ENCODE measurements at regions not wholly inside any gene's neighbourhood (a gene's known extent, or its start where the extent isn't known, plus 50 kb on each side); places are given as distances from the start of the nearest gene placed in this dataset.

DNA sequence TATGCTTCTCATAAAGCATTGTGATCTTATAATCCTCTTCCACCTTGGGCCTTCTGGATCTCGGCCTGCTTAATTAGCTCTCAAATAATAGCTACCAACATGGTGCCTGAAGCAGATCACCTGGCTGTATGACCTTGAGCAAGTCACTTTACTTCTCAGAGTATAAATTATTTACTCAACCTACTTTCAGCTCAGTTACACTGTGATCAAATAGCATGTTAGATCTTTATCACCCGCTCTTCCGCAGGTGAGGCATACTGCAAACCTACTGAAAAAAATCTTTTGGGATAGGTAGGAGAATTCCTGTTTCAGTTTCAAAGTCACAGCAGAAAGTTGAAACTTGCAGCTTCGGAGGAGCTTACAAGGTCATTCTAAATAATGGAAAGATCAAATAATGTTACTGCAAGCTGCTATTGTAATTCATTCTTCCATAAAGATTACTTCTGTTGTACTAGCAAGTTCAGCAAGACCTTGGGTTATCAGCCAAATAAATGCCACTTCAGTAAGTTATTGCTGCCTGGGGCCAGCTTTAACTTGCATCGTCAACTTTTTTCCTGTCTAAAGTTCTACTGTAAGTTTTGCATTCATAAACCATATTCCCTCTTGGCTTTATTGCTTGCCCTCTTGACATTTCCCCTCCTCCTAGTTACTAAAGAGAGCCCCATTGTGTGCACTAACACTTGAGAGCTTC, 268.4 kb upstream of the ATP11B start:
- DNase-seq = no peak

DNA sequence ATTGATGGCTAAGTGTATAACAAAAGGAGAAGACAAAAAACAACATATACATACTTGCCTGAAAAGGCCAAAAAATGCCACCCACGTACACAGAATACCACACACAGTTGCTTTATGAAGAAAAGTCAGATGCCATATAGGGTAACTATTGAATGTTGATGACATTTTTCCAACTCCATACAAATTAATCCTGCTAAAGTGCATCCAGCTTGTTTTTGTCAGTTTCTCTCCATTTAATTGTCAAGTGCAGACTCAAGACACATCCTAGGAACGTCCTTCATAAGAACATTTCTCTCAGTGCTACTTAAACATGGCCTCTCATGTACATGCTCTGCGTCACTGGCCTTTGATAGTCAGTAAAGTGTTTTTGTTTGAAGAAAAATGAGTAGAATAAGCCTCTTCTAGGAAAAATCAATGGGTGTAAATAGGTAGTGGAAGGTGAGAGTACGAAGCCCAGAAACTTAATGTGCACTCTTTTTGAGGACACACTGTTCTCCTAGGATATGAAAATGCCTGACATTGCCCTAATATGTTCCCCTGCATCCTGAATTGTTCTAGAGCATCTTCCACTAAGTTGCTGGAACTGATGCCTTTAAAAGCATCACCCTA, 267.4 kb upstream of the ATP11B start:
- DNase-seq = no peak

DNA sequence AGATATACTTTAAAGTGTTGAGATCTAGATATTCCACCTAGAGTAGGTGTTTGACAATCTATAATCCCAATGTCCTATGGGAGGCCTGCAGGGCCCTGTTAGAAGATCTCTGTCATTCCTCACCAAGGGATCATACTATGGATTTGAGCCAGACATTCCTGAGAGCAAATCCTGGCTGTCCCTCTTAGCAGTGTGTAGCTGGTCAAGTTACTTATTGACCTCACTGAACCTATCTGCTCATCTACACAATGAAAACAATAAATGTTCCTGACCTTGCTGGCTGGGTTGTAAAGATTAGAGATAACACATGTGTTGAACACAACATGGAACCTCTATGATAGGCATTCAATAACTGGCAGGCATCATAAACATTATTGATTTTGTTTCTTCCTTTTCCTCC, 265.6 kb upstream of the ATP11B start:
- no peak for DNase-seq

DNA sequence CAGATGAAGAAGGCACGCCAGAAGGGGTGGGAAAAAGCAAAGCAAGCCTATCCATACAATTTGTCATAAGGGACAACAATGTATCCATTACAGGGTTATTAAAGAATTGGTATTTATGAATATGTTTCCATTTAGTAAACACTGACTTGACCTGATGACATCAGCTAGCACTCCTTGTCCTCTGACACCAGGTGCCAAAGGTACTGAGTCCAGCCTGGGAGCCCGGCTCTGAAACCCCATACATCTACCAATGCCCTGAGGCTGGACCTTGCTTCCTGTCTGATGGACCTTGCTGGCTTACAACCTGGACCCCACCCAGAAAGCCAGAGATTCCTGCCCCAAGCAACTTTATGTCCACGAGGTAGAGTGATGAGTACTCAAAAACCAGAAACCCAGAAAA, 263.0 kb upstream of the ATP11B start:
- no peak for DNase-seq

DNA sequence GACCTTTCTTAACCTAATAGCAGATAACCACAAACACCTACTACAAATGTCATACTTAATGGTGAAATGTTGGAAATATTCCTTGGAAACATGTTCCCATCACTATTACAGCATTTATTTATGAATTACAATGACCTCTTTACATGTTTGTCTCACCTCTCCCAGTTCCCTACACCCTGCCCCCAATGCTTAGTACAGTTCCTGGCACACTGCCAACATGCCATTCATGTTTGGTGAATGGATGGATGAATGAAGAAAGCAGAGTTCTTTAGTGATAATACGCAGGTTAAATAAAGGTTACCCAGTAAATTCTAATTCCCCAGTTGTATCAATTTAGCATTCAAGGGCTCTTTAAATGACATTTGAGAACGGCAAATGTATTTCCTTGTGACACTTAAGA, 259.9 kb upstream of the ATP11B start:
- peak; percentile 60 for DNase-seq

DNA sequence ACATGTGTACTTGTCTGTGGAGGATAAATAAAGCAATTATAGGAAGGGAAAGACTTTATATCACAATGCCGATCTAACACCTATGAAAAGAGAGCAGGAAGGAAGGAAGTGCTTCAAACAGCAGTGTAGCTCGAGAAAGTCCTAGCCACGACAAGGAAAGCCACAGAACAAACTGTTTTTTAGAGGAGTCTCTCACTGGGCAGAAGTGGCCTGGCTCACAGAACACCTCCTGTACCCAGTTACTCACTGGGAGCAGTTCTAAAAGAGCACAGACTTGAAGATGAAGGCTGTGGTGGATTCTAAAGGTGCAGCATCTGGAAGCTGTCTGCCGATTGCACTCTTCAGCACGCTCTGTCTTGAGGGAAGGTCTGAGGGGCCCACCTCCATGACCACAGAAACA, 248.8 kb upstream of the ATP11B start:
- DNase-seq = no peak

DNA sequence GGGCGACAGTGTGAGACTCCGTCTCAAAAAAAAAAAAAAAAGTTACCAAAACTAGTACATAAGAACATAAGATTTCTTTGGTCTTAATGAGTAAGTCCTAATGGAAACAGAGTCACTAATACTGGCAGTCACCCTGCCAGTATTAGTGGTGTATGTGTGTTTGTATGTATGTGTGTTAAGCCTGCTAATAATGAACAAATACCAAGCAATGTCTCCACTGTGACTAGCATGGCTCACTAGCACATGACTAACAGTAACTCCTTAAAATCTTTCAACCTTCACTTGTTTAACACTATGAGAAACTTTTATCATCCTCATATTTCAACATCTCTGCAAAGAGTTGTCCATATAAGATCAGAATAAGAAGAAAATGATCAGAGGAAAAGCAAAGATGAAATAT, 231.0 kb upstream of the ATP11B start:
- no peak for DNase-seq

DNA sequence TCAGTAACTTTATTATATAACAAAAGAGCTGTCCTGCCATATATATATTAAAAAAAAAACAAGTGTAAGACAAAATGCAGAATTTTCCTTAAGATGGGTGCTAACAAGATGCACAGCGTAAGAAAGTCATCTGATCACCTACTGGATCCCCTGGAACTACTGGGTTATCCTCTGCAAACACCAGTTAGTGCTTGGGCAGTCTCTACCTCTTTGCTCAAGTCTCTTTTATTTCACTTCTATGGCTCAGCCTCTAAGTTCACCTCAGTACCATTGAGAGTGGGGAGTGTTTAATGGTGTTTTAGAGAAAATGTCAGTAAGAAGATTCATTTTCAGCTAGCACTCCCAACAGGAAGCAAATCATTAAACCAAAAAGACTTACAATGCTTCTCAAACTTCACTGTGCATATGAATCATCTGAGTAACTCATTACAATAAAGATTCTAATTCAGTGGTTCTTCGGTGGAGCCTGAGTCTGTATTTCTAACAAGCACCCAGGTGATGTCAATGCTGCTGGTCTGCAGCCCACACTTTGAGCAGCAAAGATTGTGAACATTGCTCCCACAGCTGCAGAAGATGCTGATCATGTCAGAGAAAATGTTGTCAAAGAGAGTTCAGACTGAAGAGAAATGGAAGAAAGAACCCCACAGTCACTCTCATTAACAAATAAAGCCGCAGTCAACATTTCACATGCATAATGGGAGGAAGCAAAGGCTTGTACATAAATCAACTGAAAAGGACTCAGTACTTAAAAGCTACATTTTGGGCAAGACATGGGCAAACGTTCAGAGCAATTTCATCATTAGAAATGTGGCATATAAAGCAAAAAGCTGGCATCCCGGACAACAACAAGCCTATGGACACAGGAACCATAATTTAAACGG, 227.1 kb upstream of the ATP11B start:
- DNase-seq = no peak

DNA sequence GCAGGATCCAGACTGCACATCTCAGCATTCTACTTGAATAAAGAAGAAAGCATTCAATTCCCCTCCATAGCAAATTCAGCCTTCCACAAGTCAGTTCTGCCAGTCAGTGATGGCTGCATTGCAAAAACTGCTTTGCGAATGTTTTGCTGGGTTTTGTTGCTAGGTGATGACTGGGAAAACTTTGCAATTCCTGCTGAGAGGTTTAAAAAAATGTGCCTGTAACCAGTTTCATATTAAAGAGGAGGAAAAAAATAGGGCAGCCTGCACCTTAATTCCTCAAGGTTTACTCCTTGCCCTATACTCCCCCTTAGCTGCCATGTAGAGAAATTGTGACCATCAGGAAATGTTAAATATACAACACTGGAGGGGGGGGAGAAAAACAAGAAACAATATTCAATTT, 225.6 kb upstream of the ATP11B start:
- no peak for DNase-seq

DNA sequence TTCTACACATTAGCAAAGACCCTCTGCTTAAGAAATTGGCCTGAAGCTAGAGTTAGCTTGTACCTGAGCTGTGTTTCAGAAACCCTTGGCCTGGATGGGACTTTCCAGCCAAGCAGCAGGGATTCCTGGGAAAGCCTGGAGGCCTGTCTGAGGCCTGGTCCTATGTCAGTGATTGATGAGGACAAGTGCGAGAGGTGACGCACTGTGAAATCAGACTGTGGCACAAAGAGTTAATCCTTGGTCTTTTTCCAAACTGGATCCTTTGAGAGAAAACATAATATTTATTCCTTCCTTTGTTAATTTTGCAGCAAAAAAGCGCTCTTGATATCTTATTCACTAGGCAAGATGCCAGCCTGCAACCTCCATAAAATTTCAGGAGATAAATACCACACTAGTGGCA, 225.0 kb upstream of the ATP11B start:
- no peak for DNase-seq

DNA sequence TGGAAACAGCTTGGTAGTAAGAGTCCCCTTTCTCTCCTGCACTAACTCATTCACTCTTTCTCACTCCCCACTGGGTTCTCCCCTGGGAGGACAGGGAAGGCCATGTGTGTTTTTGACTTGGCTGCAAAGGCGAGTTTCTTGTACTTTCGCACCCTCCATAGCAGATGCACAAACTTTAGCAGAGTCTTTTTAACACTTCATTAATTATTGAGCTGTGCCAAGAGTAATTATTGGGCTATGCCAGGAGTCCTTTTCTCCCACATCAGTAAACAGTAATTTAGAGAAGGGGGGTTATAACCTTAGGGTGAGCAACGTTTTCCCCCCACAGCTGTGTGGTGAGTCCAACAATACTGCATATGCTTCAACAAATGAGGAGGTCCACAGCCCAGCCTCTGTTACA, 224.4 kb upstream of the ATP11B start:
- DNase-seq = no peak

DNA sequence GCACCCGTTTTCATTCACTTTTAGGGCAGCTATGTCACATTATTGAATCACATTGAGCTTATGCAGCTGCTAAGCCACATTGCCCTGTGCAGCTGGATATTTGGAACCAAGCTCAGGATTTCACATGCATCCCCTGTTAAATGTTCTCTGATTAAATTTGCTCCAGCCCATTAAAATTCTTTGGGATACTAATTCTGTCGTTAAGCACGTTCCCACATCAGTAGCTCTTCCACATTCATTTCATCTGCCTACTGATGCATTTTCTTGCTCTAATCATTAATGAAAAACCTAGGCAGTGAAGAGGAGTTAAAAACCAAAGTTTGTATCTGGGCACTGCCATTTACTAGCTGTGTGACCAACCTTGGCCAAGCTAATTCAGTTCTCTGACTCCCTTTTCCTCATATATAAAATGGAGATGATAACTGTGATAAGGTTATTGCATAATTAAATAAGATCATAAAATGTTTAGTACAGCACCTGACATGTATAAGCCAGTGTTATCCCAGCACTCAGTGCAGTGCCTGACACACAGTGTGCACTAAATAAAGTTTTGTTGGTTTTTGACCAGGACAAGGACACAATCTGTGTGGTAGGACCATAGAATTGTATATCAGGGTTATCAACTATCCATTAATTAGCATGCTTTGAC, 222.2 kb upstream of the ATP11B start:
- no peak for DNase-seq

DNA sequence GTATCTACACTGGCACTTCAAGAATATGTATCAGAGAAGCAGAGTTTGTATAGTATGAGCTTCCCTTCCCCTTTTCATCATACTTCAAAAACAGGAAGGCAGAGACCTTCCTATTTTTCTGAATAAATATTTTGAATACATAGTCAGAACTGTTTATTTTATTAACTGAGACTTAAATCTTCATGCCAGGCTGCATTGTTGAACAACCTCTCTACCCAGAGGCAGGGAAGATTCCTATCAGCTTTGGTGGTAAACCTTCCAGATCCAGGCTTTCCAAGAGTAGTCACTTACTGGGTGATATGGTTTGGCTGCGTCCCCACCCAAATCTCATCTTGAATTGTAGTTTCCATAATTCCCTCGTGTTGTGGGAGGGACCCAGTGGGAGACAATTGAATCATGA, 217.4 kb upstream of the ATP11B start:
- no peak for DNase-seq

DNA sequence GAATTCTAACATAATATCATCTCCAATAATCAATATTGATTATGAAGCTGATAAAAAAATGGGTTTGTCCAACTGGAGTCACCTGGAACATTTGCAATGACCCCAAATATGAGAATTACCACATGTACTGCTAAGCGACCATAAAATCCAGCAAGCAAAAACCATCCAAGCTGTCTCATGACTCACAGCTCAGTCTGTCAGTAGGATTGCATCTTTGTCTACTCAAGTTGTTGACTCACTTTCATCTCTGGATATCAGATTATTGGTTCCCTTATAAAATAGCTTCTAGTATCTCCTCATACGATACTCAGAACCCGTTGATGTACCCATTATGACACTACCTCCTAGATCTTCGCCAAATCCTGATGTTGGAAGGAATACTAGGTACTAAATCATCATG, 209.8 kb upstream of the ATP11B start:
- DNase-seq = no peak

DNA sequence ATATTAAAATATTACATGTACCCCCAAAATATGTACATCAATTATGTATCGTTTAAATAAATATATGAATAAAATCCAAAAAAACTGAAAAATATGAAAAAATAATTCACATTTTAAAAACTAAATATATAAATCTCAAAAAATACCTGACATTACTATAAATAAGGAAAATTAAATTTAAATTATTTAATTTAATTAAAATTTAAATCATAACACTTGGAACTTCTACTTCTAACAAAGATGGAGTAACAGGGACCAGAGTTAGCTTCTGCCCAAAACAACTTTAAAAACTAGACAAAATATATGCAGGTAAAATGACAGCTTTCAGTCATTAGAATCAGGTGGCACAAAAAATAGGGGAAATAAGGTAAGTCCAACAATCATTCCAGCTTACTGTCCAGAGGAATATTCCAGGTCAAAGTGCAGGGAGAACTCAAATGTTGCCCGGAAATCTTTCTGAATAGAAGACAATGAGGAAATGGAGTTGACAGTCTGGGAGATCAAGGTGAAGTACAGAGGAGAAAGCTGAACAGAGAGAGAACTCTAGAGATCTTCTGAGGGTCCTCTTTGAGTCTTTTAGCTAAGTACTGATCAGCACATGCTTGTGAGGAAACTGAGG, 207.7 kb upstream of the ATP11B start:
- DNase-seq = no peak

DNA sequence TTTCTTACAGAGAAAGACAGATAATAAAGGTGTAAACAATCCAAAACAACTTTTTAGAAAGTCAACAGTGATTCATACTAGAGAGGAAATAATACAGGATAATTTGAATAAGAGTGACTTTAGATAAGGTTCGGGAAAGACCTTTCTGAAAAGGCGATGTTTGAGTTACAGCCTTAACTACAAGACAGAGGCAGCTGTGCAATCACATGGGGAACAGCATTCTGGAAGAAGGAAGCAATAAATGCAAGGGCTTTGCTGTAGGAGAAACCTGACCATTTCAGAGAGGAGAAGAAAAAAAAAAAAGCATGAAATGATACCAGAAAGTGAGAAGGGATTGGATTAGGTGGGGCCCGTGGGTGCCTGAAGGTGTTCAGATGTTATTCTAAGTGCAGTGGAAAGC, 200.6 kb upstream of the ATP11B start:
- no peak for DNase-seq

DNA sequence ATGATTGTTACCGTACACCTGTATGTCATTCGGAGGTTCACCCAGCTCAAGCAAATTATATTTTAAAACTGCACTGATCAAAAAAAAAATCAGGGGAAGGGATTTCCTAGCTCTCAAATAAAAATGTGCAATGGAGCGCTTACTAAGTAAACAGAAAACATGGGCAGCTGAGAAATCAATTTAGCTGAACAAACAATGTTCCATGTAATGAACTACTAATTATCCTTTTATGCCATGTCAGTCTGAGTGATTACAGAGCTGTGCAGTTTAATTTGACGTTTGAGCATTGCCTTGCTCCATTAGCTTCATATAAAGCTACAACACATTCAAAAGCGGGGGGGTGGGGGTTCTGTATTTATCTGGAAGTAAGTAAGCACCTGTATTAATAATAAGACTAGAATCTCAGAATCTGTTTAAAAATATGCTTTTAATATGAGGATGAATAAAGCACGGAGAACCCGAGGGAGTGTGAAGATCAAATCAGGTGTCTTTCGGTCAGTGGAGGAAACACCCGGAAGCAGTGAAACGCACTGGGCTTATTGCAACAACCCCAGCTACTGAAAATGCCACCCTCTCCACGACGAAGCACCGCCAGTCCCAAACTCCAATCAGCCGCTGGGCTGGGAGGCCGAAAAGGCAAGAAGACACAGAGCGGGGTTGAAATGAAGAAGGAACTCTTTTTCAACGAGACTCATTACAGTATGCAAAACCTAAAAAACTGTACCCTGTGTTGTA, 196.5 kb upstream of the ATP11B start:
- DNase-seq = peak; percentile 89

DNA sequence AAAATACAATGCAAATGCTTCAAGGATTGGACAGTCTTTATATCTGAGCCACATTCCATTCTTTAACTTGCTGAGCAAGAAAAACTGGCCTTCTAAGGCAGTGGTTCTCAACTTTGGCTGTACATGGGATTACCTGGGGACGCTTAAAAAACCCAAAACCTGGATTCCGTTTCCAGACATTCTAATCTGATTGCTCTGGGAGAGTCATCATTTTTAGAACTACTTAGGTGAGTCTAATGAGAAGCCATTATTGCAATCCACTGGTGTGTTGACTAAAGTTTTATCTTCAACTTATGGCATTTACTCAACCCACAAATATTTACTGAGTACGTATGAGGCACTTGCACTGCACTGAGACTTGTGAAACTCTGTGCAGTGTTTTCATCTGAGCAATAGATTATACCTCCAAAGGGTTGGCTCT, 195.7 kb upstream of the ATP11B start:
- no peak for DNase-seq

DNA sequence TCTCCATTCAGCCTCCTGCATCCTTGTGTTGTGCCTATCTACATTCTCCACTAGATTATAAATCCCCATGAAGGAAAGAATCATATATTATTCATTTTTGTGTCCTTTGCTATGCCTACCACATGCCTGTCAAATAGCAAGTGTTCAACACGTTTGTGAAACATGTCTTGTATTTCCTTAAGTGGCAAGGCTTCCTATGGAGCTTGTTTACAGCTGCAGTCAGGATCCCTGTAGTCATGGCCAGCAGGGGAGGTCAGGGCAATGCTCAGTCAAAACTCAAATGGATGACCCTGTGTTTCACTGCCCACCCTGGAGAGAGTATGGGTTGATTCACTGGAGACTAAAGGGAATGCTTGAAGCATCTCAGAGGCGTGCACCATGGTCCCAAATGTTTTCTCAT, 191.7 kb upstream of the ATP11B start:
- DNase-seq = no peak

DNA sequence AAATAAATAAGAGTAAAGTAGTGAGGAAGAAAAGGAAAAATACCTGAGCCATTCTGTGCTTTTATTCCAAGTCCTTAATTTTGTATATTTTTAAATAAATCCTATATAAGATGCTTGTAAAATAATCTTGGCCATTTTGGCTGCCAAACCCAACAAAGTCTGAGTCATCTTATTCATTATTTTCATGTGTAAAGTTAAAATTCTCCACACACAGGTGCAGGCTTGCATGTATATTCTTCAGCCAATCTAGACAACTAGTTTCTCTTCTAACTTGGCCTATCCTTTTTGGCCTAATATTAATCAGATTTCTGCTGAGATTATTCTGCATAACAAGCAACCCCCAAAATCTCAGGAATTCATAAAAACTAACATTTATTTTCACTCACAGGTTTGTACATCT, 189.8 kb upstream of the ATP11B start:
- no peak for DNase-seq

DNA sequence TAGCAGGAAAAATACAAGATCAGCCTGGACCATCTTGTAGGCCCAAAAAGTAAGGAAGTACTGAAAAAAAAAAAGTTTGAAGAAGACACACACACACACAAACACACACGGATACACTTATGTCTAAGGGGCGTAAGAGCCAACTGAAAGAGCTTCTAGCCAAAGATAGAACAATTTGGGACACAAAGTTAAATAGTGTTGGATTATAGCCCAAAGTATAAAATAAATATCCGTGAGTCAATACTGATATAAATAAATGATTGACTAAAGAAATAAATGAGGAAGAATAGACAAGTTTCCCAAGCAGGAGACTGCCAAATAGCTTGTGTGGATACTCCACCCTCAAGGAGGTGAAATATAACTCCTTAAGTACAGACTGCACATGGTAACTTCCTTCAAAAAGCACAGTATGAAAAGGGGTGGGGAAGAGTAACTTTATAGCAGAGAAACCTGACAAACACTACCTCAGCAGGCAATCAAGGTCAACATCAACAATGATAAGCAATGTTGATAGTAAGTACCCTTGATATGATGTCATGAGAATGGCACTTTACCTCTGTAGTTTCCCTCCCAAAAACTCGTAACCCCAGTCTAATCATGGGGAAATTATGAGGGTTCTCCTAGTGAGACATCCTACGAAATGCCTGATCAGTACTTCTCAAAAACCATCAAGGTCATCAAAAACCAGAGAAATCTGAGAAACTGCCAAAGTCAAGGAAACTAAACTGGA, 187.3 kb upstream of the ATP11B start:
- no peak for DNase-seq
